ENCODE measurements at regions not wholly inside any gene's neighbourhood (a gene's known extent, or its start where the extent isn't known, plus 50 kb on each side); places are given as distances from the start of the nearest gene placed in this dataset.

GRCh38 chr16:73725156-73725555 lies 571.5 kb upstream of the PSMD7 start:
- TF ChIP-seq POLR2AphosphoS5 (IDR thresholded peaks at IDR 0.05) (no peak), POLR2A (IDR thresholded peaks at IDR 0.05) (no peak), CTCF (IDR thresholded peaks at IDR 0.05 in 8 of 11, conservative IDR thresholded peaks at IDR 0.05 in 3 of 11) (no peak)
- no peaks in the 10 kb centered on the region for H3K36me3 ChIP-seq
- no peak overlapping the region for H3K27ac ChIP-seq
- 70 to 85% (median 73%) methylated on average over 3 of the region's 3 CpGs for WGBS, 5 donors
- DNase-seq: no peak
- intact Hi-C loops (cut with DNase I; ENCODE audit: low total_unique reads): no loop called here
- H3K9me3 ChIP-seq: peaks cover 0 to 3% (median 0%) of the 10 kb centered on the region in 8 donors
- no peaks in the 10 kb centered on the region for H3K4me1 ChIP-seq
- no peaks in the 10 kb centered on the region for H3K27me3 ChIP-seq (replicated peaks in 1 of 7)
- H3K4me3 ChIP-seq: no peak overlapping the region

GRCh38 chr16:73724503-73724902 lies 572.1 kb upstream of the PSMD7 start:
- 29 to 45% (median 38%) methylated on average over 2 of the region's 2 CpGs for WGBS, 5 donors
- DNase-seq: no peak
- Histone ChIP-seq H3K9me3 (peaks cover 0 to 3% (median 0%) of the 10 kb centered on the region in 8 donors), H3K27ac (no peak overlapping the region), H3K27me3 (replicated peaks in 1 of 7) (no peaks in the 10 kb centered on the region), H3K4me1 (no peaks in the 10 kb centered on the region), H3K4me3 (no peak overlapping the region), H3K36me3 (no peaks in the 10 kb centered on the region)
- intact Hi-C loops (cut with DNase I; ENCODE audit: low total_unique reads): no loop called here
- TF ChIP-seq POLR2AphosphoS5 (IDR thresholded peaks at IDR 0.05) (no peak), POLR2A (IDR thresholded peaks at IDR 0.05) (no peak), CTCF (IDR thresholded peaks at IDR 0.05 in 8 of 11, conservative IDR thresholded peaks at IDR 0.05 in 3 of 11) (no peak)

GRCh38 chr16:73717266-73717974 lies 579.2 kb upstream of the PSMD7 start:
- H3K9me3 ChIP-seq: no peaks in the 10 kb centered on the region
- 82 to 89% (median 85%) methylated on average over 11 of the region's 11 CpGs for WGBS, 5 donors
- H3K4me3 ChIP-seq: no peak overlapping the region
- no peaks in the 10 kb centered on the region for H3K4me1 ChIP-seq
- intact Hi-C loops (cut with DNase I; ENCODE audit: low total_unique reads): no loop called here
- no peaks in the 10 kb centered on the region for H3K36me3 ChIP-seq
- H3K27ac ChIP-seq: no peak overlapping the region
- H3K27me3 ChIP-seq (replicated peaks in 1 of 7): no peaks in the 10 kb centered on the region
- no peak for TF ChIP-seq CTCF (IDR thresholded peaks at IDR 0.05 in 8 of 11, conservative IDR thresholded peaks at IDR 0.05 in 3 of 11)
- TF ChIP-seq POLR2A (IDR thresholded peaks at IDR 0.05): no peak
- TF ChIP-seq POLR2AphosphoS5 (IDR thresholded peaks at IDR 0.05): no peak
- no peak for DNase-seq

- WGBS, 5 donors: 68 to 84% (median 81%) methylated on average over 8 of the region's 8 CpGs
Measured at GRCh38 chr16:73714976-73715375, 581.6 kb upstream of the PSMD7 start.

More at GRCh38 chr16:73714976-73715375, 581.6 kb upstream of the PSMD7 start:
- H3K27ac ChIP-seq: no peak overlapping the region
- no peaks in the 10 kb centered on the region for H3K4me1 ChIP-seq
- no peak for TF ChIP-seq POLR2AphosphoS5 (IDR thresholded peaks at IDR 0.05)
- TF ChIP-seq CTCF (IDR thresholded peaks at IDR 0.05 in 8 of 11, conservative IDR thresholded peaks at IDR 0.05 in 3 of 11): no peak
- TF ChIP-seq POLR2A (IDR thresholded peaks at IDR 0.05): no peak
- H3K4me3 ChIP-seq: no peak overlapping the region
- intact Hi-C loops (cut with DNase I; ENCODE audit: low total_unique reads): no loop called here
- H3K9me3 ChIP-seq: no peaks in the 10 kb centered on the region
- no peak for DNase-seq
- H3K27me3 ChIP-seq (replicated peaks in 1 of 7): no peaks in the 10 kb centered on the region
- no peaks in the 10 kb centered on the region for H3K36me3 ChIP-seq

Data from spleen (tissue), 11 donors.